ENCODE measurements at regions not wholly inside any gene's neighbourhood (a gene's known extent, or its start where the extent isn't known, plus 50 kb on each side); places are given as distances from the start of the nearest gene placed in this dataset.
A peak's percentile ranks its signal among the peaks of the same experiment; 100 is the strongest.

DNA sequence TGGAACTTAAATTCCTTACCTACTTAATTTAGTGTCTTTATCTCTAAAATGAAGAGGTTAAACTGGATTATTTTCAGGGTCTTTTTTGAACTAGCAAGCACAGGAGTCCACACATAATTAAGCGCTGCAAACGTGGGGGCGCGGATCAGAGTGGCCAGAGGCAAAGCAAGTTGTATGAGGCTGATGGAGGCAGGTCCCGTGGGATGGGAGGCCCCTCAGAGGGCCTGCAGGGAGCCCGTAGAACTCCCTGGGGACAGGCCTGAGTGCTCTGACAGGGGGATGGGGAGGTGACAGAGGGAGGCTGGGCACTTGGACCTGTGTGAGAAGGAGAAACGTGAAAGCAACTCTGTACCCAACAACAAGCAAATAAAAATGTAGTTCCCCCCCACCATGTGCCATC is 177.8 kb downstream of the ACKR3 start:
- no peak for DNase-seq

DNA sequence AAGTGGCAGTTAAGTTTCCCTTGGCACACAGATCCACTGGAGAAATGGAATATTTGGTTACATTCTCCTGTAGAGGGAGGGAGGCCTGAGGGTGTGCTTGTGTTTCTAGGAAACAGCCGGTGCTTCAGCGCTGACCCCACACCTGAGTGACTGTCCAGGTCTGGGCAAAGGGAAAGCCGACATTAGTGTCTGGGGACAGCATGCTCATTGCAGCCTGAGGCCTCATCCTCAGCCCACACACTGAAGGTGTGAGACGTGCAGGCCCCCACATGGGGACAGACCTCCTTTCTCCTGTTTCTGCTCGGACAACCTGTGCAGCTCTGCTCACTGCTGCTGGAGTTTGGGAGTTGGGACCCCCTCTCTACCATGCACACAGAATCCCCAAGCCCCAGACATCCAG is 178.3 kb downstream of the ACKR3 start:
- DNase-seq = no peak

DNA sequence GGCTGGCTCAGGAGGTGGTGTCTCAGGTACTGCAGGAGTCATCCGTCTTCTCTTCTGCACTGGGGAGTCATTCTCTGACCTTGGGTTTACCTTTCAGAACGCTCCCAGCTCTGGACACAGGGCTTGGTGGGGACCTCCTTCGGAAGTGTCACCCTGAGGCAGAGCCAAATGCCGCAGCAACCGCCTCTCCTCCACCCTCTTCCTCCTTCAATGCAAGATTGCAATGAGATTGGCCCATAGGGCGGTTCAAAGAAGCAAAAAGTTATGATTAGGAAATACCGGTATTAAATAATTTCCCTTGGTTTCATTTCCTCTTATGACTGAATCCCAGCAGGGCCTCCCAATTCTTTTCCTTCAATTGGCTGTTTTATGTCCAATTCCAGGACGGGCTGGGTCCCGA is 178.8 kb downstream of the ACKR3 start:
- DNase-seq = peak; percentile 78 to 93 (median 90)

- DNase-seq = peak; percentile 34 to 52 (median 52)
These were observed 179.2 kb downstream of the ACKR3 start for GRCh38 chr2:236748801-236749200.

GRCh38 chr2:236749346-236749745 is 179.7 kb downstream of the ACKR3 start:
- DNase-seq = peak; percentile 25 to 57 (median 44)

- peak in 1 of 4 experiments; percentile 20 for DNase-seq
These were observed 182.5 kb downstream of the ACKR3 start for GRCh38 chr2:236752096-236752495.

DNA sequence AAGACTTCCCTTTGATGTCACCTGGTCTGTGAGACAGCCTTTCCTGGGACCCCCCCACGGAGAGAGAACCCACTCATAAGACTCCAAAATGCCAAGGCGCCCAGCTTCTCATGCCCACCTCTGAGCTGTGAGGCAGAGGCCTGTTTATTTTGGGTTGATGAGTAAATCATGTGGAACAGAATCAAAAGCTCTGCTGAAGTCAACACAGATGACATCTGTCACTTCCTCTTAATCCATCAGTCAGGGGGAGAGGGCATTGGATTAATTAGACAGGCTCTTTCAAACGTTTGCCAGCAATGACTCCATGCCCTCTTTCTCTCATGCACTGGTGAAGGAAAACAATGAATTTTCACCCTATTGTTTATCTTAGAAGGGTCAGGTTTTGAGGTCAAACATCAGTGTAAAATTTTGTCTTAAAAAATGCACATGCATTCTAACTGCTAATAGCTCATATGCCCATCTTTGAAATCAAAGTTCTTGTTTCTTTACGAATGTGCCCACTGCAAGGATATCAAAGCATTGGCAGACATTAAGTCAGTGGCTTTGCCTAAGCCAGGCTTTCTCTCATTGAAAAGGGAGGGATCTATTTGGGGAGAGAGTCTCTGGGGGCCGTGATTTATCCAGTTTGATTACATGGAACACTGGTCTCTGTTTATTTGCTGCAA is 184.1 kb downstream of the ACKR3 start:
- DNase-seq = peak; percentile 58 to 85 (median 72)

DNA sequence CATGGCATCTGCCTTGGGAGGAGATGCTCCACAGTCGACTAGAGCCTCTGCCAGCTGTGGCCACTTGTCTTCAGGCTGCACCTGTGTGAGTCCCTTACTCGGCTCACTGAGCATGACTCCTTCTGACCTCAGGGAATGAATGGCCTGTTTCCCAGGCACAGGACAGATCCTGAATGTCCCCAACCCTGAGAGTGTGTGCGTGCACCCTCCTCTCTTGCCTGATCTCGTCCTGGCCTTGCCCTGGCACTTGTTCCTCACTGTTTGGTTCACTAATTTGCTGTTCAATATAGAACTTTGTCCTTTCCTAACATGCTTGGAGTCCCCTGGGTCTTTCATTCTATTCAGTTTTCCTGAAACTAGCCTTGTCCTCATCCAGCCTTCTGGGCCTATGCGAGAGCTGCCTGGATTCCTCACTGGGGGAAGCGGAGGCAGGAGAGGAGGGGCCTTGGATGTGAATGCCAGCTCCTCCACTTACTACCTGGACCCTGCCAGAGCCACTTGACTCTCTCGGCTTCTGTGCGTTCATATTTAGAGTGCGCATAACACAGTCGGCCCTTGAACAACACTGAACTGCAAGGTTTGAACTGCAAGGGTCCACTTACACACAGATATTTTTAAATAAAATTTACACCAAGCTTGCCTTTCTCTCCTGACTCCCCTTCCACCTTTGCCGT is 184.8 kb downstream of the ACKR3 start:
- no peak for DNase-seq

GRCh38 chr2:236755278-236755840 is 185.7 kb downstream of the ACKR3 start:
- no peak for DNase-seq

DNA sequence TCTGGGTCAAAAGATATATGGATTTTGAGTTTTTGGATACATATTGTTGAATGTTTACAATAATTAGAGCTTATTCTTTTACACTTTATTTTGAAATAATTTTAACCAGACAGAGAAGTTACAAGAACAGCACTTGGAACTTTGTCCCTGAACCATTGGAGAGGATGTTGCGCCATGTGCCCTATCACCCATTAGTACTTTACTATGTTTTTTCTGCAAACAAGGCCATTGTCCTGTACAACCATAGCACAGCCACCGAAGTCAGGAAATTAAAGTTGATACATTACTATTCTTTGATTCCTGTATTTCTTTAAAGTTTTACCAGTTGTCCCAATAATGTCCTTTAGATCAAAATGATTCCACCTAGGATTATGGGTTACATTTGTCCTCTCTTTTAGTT is 188.8 kb downstream of the ACKR3 start:
- peak; percentile 23 to 62 (median 45) for DNase-seq

GRCh38 chr2:236760246-236760645 is 190.6 kb downstream of the ACKR3 start:
- DNase-seq = no peak

DNA sequence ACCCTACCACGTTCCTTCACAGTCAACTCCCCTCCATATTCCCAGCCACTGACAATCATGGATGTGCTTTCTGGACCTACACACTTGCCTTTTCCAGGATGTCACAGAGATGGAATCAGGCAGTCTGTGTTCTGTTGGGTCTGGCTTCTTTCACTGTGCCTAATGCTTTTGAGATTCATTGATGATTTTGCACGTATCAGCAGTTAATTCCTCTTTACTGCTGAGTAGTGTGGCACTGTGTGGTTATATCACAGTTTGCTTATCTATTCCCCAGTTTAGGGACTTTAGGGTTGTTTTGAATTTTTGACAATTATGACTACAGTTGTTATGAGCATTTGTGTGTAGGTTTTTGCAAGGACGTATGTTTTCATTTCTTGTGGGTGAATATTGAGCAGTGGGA is 191.7 kb downstream of the ACKR3 start:
- DNase-seq = no peak

- no peak for DNase-seq
These were observed 193.0 kb downstream of the ACKR3 start for GRCh38 chr2:236762628-236763027.

GRCh38 chr2:236763857-236764256 is 194.2 kb downstream of the ACKR3 start:
- no peak for DNase-seq

- no peak for DNase-seq
These were observed 195.1 kb downstream of the ACKR3 start for GRCh38 chr2:236764716-236765115.

DNA sequence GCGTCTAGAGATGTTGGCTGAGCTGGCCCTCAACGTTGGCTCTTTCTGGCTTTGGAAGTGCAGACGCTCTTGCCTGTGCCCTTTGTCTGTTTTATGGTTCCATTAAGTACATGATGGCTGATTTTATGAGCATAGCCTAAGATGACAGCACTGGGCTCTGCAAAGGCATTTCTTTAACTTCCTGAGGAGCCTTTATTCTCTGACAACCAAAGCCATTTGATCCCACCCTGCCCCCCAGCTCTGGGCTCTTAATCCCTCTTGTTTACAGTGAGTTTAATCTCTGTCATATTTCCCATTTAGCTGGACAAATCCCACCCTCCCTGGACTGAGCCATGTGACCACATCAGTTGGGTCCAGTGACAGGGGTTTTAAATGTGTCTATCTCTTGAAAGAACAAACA is 195.9 kb downstream of the ACKR3 start:
- DNase-seq = no peak

DNA sequence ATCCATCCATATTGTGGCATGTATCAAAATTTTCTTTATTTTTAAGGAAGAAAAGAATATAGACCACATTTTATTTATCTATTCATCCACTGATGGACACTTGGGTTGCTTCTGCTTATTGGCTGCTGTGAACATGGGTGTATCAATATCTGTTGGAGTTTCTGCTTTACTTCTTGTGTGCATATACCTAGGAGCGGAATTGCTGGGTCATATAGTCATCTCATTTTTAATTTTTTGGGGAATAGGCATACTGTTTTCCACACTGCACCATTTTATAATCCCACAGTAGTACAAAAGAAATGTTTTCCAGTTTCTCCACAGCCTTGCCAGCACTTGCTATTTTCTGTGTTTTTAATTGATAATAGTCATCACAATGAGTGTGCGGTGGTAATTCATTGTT is 197.2 kb downstream of the ACKR3 start:
- no peak for DNase-seq

DNA sequence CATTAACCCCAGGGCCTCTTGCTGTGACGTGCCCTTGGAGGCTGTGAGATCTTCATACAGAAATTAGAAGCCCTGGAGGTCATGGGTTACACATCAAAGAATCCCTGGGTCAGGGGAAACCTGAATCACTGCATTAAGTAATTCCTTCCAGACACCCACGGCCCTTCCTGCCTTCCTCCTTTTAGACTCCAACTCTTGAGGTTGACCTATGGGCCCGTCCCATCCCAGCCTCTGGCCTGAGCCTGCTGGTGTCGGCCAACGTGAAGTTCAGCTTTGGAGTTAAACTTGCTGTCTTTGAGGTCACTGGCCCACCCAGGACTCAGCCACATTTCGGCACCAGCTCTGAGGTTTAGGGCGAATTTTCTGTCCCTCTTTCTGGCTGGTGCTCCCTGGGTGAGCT is 198.3 kb downstream of the ACKR3 start:
- peak; percentile 80 to 92 (median 88) for DNase-seq

DNA sequence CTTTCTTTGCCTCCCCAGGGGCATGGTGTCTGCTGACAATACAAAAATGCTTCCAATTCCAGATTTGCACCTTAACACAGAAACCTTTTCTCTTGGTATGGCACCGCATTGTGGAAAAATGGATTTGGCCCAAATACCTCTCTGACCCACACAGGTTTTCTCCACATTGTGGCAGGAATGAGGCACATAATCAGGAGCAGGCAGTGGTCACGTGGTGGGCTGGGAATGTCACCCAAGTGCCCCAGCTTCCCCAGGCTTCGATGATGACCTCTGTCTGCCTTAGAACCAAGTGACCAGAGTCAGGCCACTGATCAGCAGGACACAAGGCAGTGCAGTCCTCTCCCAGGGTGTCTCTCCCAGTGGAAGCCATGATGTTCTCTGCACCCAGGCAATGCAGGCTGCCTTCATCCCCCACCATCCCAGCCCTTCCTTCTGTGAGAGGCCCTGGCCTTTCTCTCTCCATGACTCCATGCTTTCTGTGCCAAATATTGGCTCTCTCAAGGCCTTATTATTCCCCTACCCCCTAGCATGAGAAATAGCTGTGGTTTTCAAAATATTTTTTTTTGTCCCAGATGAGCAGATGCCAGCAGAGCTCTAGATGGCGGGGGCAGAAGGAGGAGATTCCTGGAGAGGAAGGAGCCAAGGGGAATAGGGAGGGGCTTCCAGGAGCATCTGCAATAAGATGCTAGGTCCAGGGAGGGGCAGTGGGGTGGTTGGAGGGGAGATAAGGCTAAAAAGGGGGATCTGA is 198.9 kb downstream of the ACKR3 start:
- DNase-seq = no peak

GRCh38 chr2:236769981-236770671 is 200.5 kb downstream of the ACKR3 start:
- peak in 1 of 4 experiments; percentile 37 for DNase-seq

DNA sequence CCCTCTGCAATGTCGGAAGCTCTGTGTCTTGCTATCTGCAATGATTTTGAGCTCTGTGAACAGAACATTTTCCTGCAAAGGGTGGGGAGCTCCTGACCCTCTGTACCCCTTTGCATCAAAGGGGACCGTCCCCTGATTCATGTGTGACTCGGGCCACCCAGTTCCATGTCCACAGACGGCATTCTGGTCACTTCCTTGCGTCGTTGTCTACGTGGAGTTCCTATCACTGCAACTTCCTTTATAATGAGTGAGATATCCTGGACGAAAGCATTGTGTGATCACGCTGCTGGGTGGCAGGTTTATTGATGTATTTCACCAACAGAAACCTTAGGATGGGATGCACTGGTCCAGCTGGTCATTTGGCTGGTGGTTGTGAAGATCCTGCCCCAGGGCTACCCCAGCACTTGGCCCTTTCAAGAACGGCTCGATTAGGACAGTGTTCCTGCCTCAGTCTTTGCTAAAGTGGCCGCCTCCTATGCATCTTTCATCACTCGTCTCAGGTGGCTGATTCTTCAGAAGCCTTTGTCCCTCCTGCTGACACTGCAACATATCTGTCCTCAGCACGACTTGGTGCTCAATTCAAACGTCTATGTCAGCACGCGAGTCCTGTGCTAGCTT is 202.7 kb downstream of the ACKR3 start:
- DNase-seq = peak in 3 of 4 experiments; percentile 10 to 51 (median 31)

DNA sequence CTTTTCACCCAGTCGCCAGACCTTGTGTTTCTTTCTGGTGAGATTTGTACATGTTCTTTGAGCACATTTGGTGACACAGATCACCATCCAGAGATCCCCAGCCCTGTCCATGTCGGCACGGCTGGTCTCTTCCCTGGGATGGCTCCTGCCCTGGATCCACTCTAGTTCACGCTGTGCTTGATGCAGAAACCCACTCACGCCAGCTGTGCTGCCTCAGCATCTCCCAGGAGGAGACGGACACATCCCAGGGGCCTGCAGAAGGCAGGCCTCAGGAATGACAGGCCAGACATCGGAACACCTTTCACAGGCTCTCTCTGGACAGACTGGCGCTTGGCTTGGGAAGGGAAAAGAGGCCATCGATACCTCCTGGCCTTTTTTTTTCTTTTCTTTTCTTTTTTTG is 203.6 kb downstream of the ACKR3 start:
- DNase-seq = no peak
